ENCODE measurements at regions not wholly inside any gene's neighbourhood (a gene's known extent, or its start where the extent isn't known, plus 50 kb on each side); places are given as distances from the start of the nearest gene placed in this dataset.

GRCh38 chr5:110288766-110289511 is 437.5 kb downstream of the TMEM232 start:
- 56 to 67% methylated on average over 3 of the region's 3 CpGs for WGBS, 2 donors

GRCh38 chr5:110289512-110289810 is 437.0 kb downstream of the TMEM232 start:
- ATAC-seq (ENCODE audit: low FRiP score in 2 of 2), result no peak
- TF ChIP-seq POLR2A (IDR thresholded peaks at IDR 0.05), result no peak
- no peaks in the 10 kb centered on the region for H3K4me1 ChIP-seq
- H3K27me3 ChIP-seq, result no peaks in the 10 kb centered on the region
- H3K4me3 ChIP-seq, result no peak overlapping the region
- no peak for DNase-seq
- H3K36me3 ChIP-seq, result no peaks in the 10 kb centered on the region
- H3K9me3 ChIP-seq, result no peaks in the 10 kb centered on the region
- 32 to 37% methylated on average over 2 of the region's 2 CpGs for WGBS, 2 donors
- H3K27ac ChIP-seq, result no peak overlapping the region

More at GRCh38 chr5:110288766-110289511, 437.5 kb downstream of the TMEM232 start:
- H3K36me3 ChIP-seq, result no peaks in the 10 kb centered on the region
- no peaks in the 10 kb centered on the region for H3K4me1 ChIP-seq
- no peak overlapping the region for H3K27ac ChIP-seq
- peaks cover 0 to 4% (median 2%) of the 10 kb centered on the region in 4 donors for H3K9me3 ChIP-seq
- H3K4me3 ChIP-seq, result no peak overlapping the region
- no peaks in the 10 kb centered on the region for H3K27me3 ChIP-seq
- DNase-seq (no peak), ATAC-seq (ENCODE audit: low FRiP score in 2 of 2) (no peak)
- TF ChIP-seq POLR2A (IDR thresholded peaks at IDR 0.05), result no peak
- no peak for TF ChIP-seq CTCF (IDR thresholded peaks at IDR 0.05)
- no peak for TF ChIP-seq EP300 (IDR thresholded peaks at IDR 0.05)
- TF ChIP-seq POLR2AphosphoS5 (IDR thresholded peaks at IDR 0.05), result no peak

- ATAC-seq (ENCODE audit: low FRiP score in 2 of 2) (no peak), DNase-seq (no peak)
- Histone ChIP-seq H3K4me3 (no peak overlapping the region), H3K36me3 (no peaks in the 10 kb centered on the region), H3K9me3 (no peaks in the 10 kb centered on the region), H3K27ac (no peak overlapping the region), H3K4me1 (no peaks in the 10 kb centered on the region), H3K27me3 (no peaks in the 10 kb centered on the region)
- 61 to 73% methylated on average over 1 of the region's 1 CpG for WGBS, 2 donors
- TF ChIP-seq EP300 (IDR thresholded peaks at IDR 0.05), result no peak
- no peak for TF ChIP-seq POLR2AphosphoS5 (IDR thresholded peaks at IDR 0.05)
- no peak for TF ChIP-seq CTCF (IDR thresholded peaks at IDR 0.05)
- no peak for TF ChIP-seq POLR2A (IDR thresholded peaks at IDR 0.05)
Measured at GRCh38 chr5:110290542-110290941, 435.9 kb downstream of the TMEM232 start.

- Histone ChIP-seq H3K27me3 (no peaks in the 10 kb centered on the region), H3K9me3 (no peaks in the 10 kb centered on the region), H3K27ac (no peak overlapping the region), H3K36me3 (no peaks in the 10 kb centered on the region), H3K4me1 (no peaks in the 10 kb centered on the region), H3K4me3 (no peak overlapping the region)
- WGBS, 2 donors, result 90 to 91% methylated on average over 3 of the region's 3 CpGs
- DNase-seq (no peak), ATAC-seq (ENCODE audit: low FRiP score in 2 of 2) (no peak)
- TF ChIP-seq POLR2AphosphoS5 (IDR thresholded peaks at IDR 0.05), result no peak
- no peak for TF ChIP-seq POLR2A (IDR thresholded peaks at IDR 0.05)
- TF ChIP-seq EP300 (IDR thresholded peaks at IDR 0.05), result no peak
- no peak for TF ChIP-seq CTCF (IDR thresholded peaks at IDR 0.05)
Measured at GRCh38 chr5:110294281-110294680, 432.2 kb downstream of the TMEM232 start.

GRCh38 chr5:110297152-110297670 is 429.3 kb downstream of the TMEM232 start:
- 24 to 30% methylated on average over 3 of the region's 3 CpGs for WGBS, 2 donors
- ATAC-seq (ENCODE audit: low FRiP score in 2 of 2), result no peak

More at GRCh38 chr5:110297152-110297670, 429.3 kb downstream of the TMEM232 start:
- Histone ChIP-seq H3K9me3 (peaks cover 0 to 6% (median 0%) of the 10 kb centered on the region in 4 donors), H3K4me3 (no peak overlapping the region), H3K27me3 (no peaks in the 10 kb centered on the region), H3K4me1 (no peaks in the 10 kb centered on the region), H3K36me3 (no peaks in the 10 kb centered on the region), H3K27ac (no peak overlapping the region)
- no peak for DNase-seq
- TF ChIP-seq CTCF (IDR thresholded peaks at IDR 0.05), result no peak
- TF ChIP-seq EP300 (IDR thresholded peaks at IDR 0.05), result no peak
- TF ChIP-seq POLR2AphosphoS5 (IDR thresholded peaks at IDR 0.05), result no peak
- no peak for TF ChIP-seq POLR2A (IDR thresholded peaks at IDR 0.05)
